MM.1S (cell line): ENCODE measurements at regions not wholly inside any gene's neighbourhood (a gene's known extent, or its start where the extent isn't known, plus 50 kb on each side); places are given as distances from the start of the nearest gene placed in this dataset.

Experiments used
- CTCF ChIP-seq: fragments of 300-600 bp; sonication (generic); IDR thresholded peaks from 2 replicates; pipeline ENCODE4 v1.5.1; 2016; ENCODE audit warnings: antibody characterized with exemption, low read length, mixed read lengths
- EZH2 ChIP-seq: fragments of 300-600 bp; sonication (generic); optimal IDR thresholded peaks from 2 replicates; pipeline ENCODE3; 2017; ENCODE audit warnings: low read depth, mild to moderate bottlenecking, antibody characterized with exemption, low read length, mixed read lengths
- EZH2phosphoT487 ChIP-seq: fragments of 300-600 bp; sonication (generic); IDR thresholded peaks from 2 replicates; pipeline ENCODE4 v1.6.1; 2018; ENCODE audit warnings: antibody characterized with exemption, low read length

GRCh38 chr3:30123755-30124154 is 482.6 kb upstream of the TGFBR2 start:
- TF ChIP-seq CTCF (no peak), EZH2 (no peak), EZH2phosphoT487 (no peak)
